ENCODE measurements at regions not wholly inside any gene's neighbourhood (a gene's known extent, or its start where the extent isn't known, plus 50 kb on each side); places are given as distances from the start of the nearest gene placed in this dataset.

- no peak for DNase-seq (ENCODE audit: low read depth)
- TF ChIP-seq, protein P1, sequence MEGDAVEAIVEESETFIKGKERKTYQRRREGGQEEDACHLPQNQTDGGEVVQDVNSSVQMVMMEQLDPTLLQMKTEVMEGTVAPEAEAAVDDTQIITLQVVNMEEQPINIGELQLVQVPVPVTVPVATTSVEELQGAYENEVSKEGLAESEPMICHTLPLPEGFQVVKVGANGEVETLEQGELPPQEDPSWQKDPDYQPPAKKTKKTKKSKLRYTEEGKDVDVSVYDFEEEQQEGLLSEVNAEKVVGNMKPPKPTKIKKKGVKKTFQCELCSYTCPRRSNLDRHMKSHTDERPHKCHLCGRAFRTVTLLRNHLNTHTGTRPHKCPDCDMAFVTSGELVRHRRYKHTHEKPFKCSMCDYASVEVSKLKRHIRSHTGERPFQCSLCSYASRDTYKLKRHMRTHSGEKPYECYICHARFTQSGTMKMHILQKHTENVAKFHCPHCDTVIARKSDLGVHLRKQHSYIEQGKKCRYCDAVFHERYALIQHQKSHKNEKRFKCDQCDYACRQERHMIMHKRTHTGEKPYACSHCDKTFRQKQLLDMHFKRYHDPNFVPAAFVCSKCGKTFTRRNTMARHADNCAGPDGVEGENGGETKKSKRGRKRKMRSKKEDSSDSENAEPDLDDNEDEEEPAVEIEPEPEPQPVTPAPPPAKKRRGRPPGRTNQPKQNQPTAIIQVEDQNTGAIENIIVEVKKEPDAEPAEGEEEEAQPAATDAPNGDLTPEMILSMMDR (IDR thresholded peaks at IDR 0.05; ENCODE audit: low read length, missing control alignments), result no peak
- H3K4me3 ChIP-seq (replicated peaks; ENCODE audit: low read depth, low read length), result no peak overlapping the region
Measured at GRCh38 chr10:8225187-8225586, 170.7 kb downstream of the GATA3 start.

- no peak for DNase-seq (ENCODE audit: low read depth)
- TF ChIP-seq, protein P1 (IDR thresholded peaks at IDR 0.05; ENCODE audit: low read length, missing control alignments), result no peak
- no peak overlapping the region for H3K4me3 ChIP-seq (replicated peaks; ENCODE audit: low read depth, low read length)
Measured at GRCh38 chr10:8227246-8227645, 172.8 kb downstream of the GATA3 start.

DNA sequence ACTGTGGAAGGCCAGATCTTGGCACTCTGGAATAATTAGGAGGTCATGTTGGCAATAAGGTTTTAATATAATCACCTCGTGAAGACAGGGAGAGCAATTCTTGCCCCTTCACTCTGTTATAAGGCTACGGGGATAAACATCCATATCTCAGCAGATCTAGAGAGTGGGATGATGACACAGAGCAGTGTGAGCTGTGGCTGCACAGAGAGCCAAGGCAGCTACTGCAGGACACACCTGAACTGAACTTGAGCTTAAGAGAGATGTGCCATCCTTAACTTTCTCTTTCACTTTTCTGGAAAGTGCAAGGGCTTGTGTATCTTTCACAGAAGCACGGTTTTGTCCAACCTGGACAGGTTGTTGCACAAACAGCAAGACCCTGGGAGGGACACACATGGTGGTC, 174.7 kb downstream of the GATA3 start:
- TF ChIP-seq, protein P1 (IDR thresholded peaks at IDR 0.05; ENCODE audit: low read length, missing control alignments), result no peak
- DNase-seq (ENCODE audit: low read depth), result no peak
- no peak overlapping the region for H3K4me3 ChIP-seq (replicated peaks; ENCODE audit: low read depth, low read length)

GRCh38 chr10:8230902-8231301, 176.4 kb downstream of the GATA3 start:
- H3K4me3 ChIP-seq (replicated peaks; ENCODE audit: low read depth, low read length), result no peak overlapping the region
- no peak for DNase-seq (ENCODE audit: low read depth)
- TF ChIP-seq, protein P1 (IDR thresholded peaks at IDR 0.05; ENCODE audit: low read length, missing control alignments), result no peak

- DNase-seq (ENCODE audit: low read depth), result no peak
- TF ChIP-seq, protein P1 (IDR thresholded peaks at IDR 0.05; ENCODE audit: low read length, missing control alignments), result no peak
- no peak overlapping the region for H3K4me3 ChIP-seq (replicated peaks; ENCODE audit: low read depth, low read length)
Measured at GRCh38 chr10:8233049-8233448, 178.6 kb downstream of the GATA3 start.

GRCh38 chr10:8233832-8234259, 179.4 kb downstream of the GATA3 start:
- TF ChIP-seq, protein P1 (IDR thresholded peaks at IDR 0.05; ENCODE audit: low read length, missing control alignments), result no peak
- no peak for DNase-seq (ENCODE audit: low read depth)
- H3K4me3 ChIP-seq (replicated peaks; ENCODE audit: low read depth, low read length), result no peak overlapping the region

- DNase-seq (ENCODE audit: low read depth), result no peak
- no peak overlapping the region for H3K4me3 ChIP-seq (replicated peaks; ENCODE audit: low read depth, low read length)
- TF ChIP-seq, protein P1 (IDR thresholded peaks at IDR 0.05; ENCODE audit: low read length, missing control alignments), result no peak
Measured at GRCh38 chr10:8235253-8236027, 181.0 kb downstream of the GATA3 start.
